KMS-11 (cell line): ENCODE measurements at regions not wholly inside any gene's neighbourhood (a gene's known extent, or its start where the extent isn't known, plus 50 kb on each side); places are given as distances from the start of the nearest gene placed in this dataset.

Experiments used
- H2AFZ ChIP-seq: fragments of 200-600 bp; sonication (generic); 2 replicates; pipeline ENCODE4 v1.6.1; 2016; ENCODE audit warnings: antibody characterized with exemption, mixed run types, low read depth
- H3K27ac ChIP-seq: fragments of 200-600 bp; sonication (generic); 2 replicates; pipeline ENCODE4 v1.6.1; 2016; ENCODE audit warnings: mild to moderate bottlenecking, mixed run types
- H3K27me3 ChIP-seq: fragments of 200-600 bp; sonication (generic); 2 replicates; pipeline ENCODE4 v1.6.1; 2017; ENCODE audit warnings: mild to moderate bottlenecking, low read depth, mixed run types, moderate library complexity; ENCODE audit not compliant: insufficient read depth
- H3K36me3 ChIP-seq: fragments of 200-600 bp; sonication (generic); 2 replicates; pipeline ENCODE4 v1.6.1; 2017; ENCODE audit warnings: mild to moderate bottlenecking, mixed run types; ENCODE audit not compliant: insufficient read depth
- H3K4me1 ChIP-seq: fragments of 200-600 bp; sonication (generic); 2 replicates; pipeline ENCODE4 v1.6.1; 2016; ENCODE audit warnings: mild to moderate bottlenecking, low read depth, mixed run types; ENCODE audit not compliant: poor library complexity, severe bottlenecking
- H3K4me2 ChIP-seq: fragments of 200-600 bp; sonication (generic); 2 replicates; pipeline ENCODE4 v1.7.0; 2016; ENCODE audit warnings: mild to moderate bottlenecking, mixed run types
- H3K4me3 ChIP-seq: fragments of 200-600 bp; sonication (generic); IDR thresholded peaks from 2 replicates; pipeline ENCODE4 v1.6.1; 2017; ENCODE audit warnings: low read depth, low read length, mixed read lengths; ENCODE audit not compliant: insufficient read depth
- H3K79me2 ChIP-seq: fragments of 200-600 bp; sonication (generic); 2 replicates; pipeline ENCODE4 v1.6.1; 2016; ENCODE audit warnings: low read depth, mixed run types; ENCODE audit not compliant: insufficient read depth
- H3K9ac ChIP-seq: fragments of 200-600 bp; sonication (generic); 2 replicates; pipeline ENCODE4 v1.6.1; 2016; ENCODE audit warnings: mild to moderate bottlenecking, mixed run types
- H4K20me1 ChIP-seq: fragments of 200-600 bp; sonication (generic); 2 replicates; pipeline ENCODE4 v1.6.1; 2016; ENCODE audit warnings: mild to moderate bottlenecking, mixed run types; ENCODE audit not compliant: insufficient read depth
- TF ChIP-seq, protein P1 (sequence below): fragments of 200-600 bp; sonication (generic); conservative IDR thresholded peaks from 2 replicates; pipeline ENCODE4 v1.6.1; 2017; ENCODE audit warnings: low read depth, mild to moderate bottlenecking, antibody characterized with exemption, low read length, moderate library complexity, mixed read lengths

DNA sequence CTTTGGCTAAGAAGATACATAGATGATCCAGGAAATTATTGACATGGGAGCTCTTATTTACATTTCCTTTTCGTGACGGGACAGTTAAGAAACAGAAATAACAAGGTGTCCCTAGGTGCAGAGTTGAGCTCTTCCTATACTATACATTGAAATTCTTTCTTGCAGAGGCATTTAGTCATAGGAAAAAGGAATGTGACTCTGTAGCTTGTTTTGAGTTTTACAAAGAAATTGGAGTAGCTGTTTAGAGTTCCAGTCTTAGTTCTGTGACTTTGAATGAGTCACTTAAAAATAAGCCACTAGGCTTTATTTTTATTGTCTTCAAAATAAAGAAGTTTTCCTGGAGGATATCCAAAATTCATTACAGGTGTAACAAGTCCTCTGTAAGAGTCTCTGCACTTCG, 723.5 kb upstream of the SGO1 start:
- H3K4me1 ChIP-seq: no peaks in the 10 kb centered on the region
- H3K27me3 ChIP-seq: no peaks in the 10 kb centered on the region
- H3K9ac ChIP-seq: no peak overlapping the region
- H2AFZ ChIP-seq: no peak overlapping the region
- TF ChIP-seq, protein P1, sequence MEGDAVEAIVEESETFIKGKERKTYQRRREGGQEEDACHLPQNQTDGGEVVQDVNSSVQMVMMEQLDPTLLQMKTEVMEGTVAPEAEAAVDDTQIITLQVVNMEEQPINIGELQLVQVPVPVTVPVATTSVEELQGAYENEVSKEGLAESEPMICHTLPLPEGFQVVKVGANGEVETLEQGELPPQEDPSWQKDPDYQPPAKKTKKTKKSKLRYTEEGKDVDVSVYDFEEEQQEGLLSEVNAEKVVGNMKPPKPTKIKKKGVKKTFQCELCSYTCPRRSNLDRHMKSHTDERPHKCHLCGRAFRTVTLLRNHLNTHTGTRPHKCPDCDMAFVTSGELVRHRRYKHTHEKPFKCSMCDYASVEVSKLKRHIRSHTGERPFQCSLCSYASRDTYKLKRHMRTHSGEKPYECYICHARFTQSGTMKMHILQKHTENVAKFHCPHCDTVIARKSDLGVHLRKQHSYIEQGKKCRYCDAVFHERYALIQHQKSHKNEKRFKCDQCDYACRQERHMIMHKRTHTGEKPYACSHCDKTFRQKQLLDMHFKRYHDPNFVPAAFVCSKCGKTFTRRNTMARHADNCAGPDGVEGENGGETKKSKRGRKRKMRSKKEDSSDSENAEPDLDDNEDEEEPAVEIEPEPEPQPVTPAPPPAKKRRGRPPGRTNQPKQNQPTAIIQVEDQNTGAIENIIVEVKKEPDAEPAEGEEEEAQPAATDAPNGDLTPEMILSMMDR: no peak
- no peaks in the 10 kb centered on the region for H3K36me3 ChIP-seq
- no peak overlapping the region for H3K4me2 ChIP-seq
- H3K4me3 ChIP-seq: no peak overlapping the region
- H3K27ac ChIP-seq: no peak overlapping the region
- H4K20me1 ChIP-seq: no peaks in the 10 kb centered on the region
- no peaks in the 10 kb centered on the region for H3K79me2 ChIP-seq

DNA sequence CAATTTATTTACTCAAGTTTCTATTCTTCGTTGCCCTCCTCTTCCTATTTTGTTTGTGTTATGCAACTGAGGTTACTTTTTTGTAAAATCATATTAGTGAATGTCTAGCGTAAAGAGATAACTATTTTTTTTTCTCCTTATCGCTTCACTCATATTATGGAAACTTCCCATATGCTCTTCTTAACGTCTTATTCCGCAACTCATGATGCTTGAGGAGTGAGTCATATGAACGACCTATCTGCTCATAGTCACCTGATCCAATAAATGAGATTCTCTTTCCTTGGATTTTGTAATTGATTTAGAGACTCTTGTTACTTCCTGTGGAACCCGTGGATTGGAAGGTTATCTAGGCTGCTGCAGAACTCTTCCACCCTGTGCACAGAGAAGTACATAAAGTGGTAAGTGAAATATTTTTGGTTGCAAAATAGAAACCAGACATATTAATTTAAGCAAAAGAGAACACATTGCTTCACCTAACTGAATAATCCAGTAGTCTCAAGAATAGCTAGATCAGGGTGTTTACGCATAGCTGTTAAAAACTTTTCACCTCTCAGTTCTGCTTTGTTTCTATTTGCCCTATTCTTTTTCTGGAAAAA, 719.3 kb upstream of the SGO1 start:
- Histone ChIP-seq H3K27me3 (no peaks in the 10 kb centered on the region), H2AFZ (no peak overlapping the region), H3K36me3 (no peaks in the 10 kb centered on the region), H3K27ac (no peak overlapping the region), H3K9ac (no peak overlapping the region), H3K79me2 (no peaks in the 10 kb centered on the region), H3K4me2 (no peak overlapping the region), H3K4me1 (no peaks in the 10 kb centered on the region), H4K20me1 (no peaks in the 10 kb centered on the region), H3K4me3 (no peak overlapping the region)
- TF ChIP-seq, protein P1: no peak

DNA sequence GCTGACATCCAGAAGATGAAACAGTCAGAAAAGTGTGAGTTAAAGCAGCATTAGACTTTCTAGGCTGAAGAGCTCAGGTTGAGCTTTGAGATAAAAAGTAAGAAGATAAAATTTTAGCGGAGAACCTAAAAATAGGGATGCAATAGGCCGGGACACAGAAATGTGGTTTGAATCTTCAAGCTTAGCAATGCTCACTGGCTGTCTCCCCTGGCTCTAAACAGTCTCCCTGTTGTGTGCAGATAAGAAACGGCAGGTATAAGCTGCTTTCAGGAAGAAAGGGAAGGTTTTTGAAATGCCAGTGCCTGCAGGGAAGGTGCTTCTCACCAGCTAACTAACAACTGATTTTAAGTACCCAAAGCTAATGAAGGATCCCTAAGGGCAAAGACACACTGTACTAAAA, 718.7 kb upstream of the SGO1 start:
- H3K4me3 ChIP-seq: no peak overlapping the region
- no peak overlapping the region for H3K4me2 ChIP-seq
- no peak overlapping the region for H3K27ac ChIP-seq
- H3K9ac ChIP-seq: no peak overlapping the region
- H3K79me2 ChIP-seq: no peaks in the 10 kb centered on the region
- no peaks in the 10 kb centered on the region for H3K36me3 ChIP-seq
- TF ChIP-seq, protein P1: no peak
- H3K4me1 ChIP-seq: no peaks in the 10 kb centered on the region
- H4K20me1 ChIP-seq: no peaks in the 10 kb centered on the region
- H2AFZ ChIP-seq: no peak overlapping the region
- no peaks in the 10 kb centered on the region for H3K27me3 ChIP-seq

DNA sequence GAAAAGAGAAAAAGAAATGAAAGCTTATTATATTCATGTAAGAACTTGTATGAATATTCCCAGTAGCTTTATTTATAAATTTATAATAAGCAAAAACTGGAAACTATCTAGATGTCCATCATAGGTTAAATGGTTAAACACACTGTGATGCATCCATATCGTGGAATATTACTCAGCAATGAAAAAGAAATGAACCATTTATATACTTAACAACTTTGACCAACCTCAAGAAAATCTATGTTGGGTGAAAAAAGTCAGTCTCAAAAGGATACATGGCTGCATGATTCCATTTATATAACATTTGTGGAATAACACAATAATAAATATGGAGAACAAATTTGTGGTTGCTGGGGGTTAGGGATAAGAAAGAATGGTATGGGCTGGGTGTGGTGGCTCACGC, 713.0 kb upstream of the SGO1 start:
- Histone ChIP-seq H3K36me3 (no peaks in the 10 kb centered on the region), H3K9ac (no peak overlapping the region)

More for the DNA sequence above, 713.0 kb upstream of the SGO1 start:
- H3K4me2 ChIP-seq: no peak overlapping the region
- H3K27ac ChIP-seq: no peak overlapping the region
- H3K4me3 ChIP-seq: no peak overlapping the region
- H3K4me1 ChIP-seq: no peaks in the 10 kb centered on the region
- no peaks in the 10 kb centered on the region for H3K27me3 ChIP-seq
- H4K20me1 ChIP-seq: no peaks in the 10 kb centered on the region
- no peak overlapping the region for H2AFZ ChIP-seq
- no peaks in the 10 kb centered on the region for H3K79me2 ChIP-seq
- TF ChIP-seq, protein P1: no peak
